HFF-Myc (cell line): ENCODE measurements at regions not wholly inside any gene's neighbourhood (a gene's known extent, or its start where the extent isn't known, plus 50 kb on each side); places are given as distances from the start of the nearest gene placed in this dataset.

Experiments used
- DNase-seq: peaks from one replicate; pipeline ENCODE4 v3.0.0-alpha.2; 2011; ENCODE audit warnings: low read depth; ENCODE audit errors: extremely low read depth
- H3K4me3 ChIP-seq: replicated peaks from 2 replicates; pipeline ENCODE4 v1.5.1; 2011; ENCODE audit warnings: low read depth, mild to moderate bottlenecking, control low read depth, low read length
- TF ChIP-seq, protein P1 (sequence below): IDR thresholded peaks from 2 replicates; pipeline ENCODE4 v1.5.1; 2012; ENCODE audit warnings: mild to moderate bottlenecking, low read depth, low read length, control low read depth; ENCODE audit errors: missing control alignments

DNA sequence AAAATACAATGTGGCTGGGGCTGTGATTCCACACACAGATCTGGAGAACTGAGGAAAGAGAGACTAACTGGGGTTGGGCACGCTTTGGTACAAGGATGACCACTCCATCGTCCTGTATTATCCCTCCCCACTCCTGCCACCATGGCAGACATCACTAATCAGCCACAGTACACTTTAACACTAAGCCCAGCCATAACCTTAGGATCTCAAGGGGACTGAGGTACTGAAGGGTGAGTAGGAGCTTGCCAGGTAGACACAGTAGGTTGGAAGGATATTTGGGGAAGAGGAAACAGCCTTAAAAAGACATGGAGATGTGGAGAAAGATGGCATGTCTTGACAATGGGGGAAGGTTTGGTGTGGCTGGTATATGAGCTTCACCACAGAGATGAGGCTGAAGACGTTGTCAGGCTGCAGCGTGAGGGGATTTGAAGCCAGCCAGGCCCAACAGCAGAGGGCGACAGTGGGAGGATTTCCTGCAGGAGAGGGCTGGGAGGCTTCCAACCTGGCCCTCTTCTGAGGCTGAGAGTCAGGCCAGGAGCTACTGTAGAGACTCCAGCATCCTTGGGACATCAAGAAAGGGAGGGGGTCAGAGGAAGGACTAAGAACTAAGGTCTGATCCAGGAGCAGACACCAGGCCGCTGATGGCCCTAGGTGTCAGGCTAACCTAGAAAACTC is 58.6 kb upstream of the COL13A1 start:
- H3K4me3 ChIP-seq: no peak overlapping the region
- TF ChIP-seq, protein P1, sequence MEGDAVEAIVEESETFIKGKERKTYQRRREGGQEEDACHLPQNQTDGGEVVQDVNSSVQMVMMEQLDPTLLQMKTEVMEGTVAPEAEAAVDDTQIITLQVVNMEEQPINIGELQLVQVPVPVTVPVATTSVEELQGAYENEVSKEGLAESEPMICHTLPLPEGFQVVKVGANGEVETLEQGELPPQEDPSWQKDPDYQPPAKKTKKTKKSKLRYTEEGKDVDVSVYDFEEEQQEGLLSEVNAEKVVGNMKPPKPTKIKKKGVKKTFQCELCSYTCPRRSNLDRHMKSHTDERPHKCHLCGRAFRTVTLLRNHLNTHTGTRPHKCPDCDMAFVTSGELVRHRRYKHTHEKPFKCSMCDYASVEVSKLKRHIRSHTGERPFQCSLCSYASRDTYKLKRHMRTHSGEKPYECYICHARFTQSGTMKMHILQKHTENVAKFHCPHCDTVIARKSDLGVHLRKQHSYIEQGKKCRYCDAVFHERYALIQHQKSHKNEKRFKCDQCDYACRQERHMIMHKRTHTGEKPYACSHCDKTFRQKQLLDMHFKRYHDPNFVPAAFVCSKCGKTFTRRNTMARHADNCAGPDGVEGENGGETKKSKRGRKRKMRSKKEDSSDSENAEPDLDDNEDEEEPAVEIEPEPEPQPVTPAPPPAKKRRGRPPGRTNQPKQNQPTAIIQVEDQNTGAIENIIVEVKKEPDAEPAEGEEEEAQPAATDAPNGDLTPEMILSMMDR: peak; percentile 69
- DNase-seq: no peak

DNA sequence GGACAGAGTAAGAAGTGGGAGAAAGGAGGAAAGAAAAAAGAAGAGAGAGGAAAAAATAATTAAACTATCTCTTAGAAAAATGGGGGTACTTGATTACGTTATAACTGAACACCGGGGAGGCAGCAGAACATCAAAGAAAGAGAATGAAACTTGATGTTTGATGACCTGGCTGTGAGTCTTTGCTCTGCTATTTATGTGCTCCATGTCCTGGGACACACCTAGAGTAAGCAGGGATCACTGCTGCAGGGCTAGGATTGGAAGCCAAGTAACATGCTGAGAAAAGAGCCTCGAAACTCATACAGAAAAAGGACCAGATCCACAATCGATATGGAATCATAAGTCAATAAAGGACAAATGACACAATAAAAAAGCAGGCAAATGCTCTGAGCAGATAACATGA is 56.7 kb upstream of the COL13A1 start:
- TF ChIP-seq, protein P1: no peak
- H3K4me3 ChIP-seq: no peak overlapping the region
- DNase-seq: no peak

DNA sequence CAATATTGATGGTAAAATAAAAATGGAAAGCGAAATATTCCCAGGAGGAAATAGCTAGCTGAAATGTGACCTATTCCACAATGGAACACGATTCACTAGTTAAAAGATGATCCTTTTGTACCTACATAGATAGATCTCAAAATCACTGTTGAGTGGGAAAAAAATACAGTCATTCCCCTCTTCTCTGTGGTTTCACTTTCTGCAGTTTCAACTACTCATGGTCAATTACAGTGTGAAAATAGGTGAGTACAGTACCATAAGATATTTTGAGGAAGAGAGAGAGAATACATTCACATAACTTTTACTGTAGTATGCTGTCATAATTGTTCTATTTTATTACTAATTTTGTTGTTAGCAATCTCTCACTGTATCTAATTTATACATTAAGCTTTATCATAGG is 56.0 kb upstream of the COL13A1 start:
- H3K4me3 ChIP-seq: no peak overlapping the region
- TF ChIP-seq, protein P1: no peak

DNA sequence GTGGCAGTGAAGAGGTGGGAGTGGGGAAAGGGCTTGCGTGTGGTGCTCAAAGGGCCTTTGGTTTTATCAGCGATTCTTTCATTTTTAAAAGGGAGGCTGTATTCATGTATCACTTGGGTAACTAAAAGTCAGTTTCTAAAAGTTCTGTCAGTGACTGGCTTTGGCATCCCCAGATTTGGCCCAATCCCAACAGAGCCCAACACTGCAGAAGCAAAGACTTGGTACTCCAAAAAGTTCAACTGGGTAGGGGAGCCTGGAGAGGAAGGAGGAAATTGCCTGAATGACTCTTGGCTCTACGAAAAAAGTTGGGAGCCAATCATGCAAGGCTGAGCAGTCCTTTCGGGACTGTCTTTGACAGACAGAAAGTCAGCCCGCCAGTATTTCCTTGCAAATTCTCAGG is 54.5 kb upstream of the COL13A1 start:
- TF ChIP-seq, protein P1: no peak
- no peak for DNase-seq

More for the DNA sequence above, 56.0 kb upstream of the COL13A1 start:
- no peak for DNase-seq

DNA sequence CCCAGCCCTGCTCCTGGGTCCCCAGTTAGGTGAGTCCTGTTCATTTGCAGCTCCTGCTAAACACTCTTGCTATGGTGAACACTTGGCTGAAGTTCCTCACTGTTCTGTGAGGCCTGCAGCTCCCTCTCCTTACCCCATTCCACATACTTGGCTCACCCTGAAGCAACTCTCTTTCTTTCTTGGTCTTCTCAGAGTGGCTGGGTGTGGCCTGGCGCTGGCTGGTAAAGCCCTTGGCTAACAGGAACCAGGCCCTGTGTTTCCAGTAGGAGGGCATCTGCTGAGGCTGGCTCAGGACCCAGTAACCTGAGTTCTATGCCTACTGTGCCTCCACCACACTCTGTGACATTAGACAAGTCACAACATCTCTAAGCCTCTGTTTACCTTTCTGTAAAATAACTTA is 53.1 kb upstream of the COL13A1 start:
- no peak for DNase-seq
- TF ChIP-seq, protein P1: no peak
- no peak overlapping the region for H3K4me3 ChIP-seq

More for the DNA sequence above, 54.5 kb upstream of the COL13A1 start:
- H3K4me3 ChIP-seq: no peak overlapping the region

DNA sequence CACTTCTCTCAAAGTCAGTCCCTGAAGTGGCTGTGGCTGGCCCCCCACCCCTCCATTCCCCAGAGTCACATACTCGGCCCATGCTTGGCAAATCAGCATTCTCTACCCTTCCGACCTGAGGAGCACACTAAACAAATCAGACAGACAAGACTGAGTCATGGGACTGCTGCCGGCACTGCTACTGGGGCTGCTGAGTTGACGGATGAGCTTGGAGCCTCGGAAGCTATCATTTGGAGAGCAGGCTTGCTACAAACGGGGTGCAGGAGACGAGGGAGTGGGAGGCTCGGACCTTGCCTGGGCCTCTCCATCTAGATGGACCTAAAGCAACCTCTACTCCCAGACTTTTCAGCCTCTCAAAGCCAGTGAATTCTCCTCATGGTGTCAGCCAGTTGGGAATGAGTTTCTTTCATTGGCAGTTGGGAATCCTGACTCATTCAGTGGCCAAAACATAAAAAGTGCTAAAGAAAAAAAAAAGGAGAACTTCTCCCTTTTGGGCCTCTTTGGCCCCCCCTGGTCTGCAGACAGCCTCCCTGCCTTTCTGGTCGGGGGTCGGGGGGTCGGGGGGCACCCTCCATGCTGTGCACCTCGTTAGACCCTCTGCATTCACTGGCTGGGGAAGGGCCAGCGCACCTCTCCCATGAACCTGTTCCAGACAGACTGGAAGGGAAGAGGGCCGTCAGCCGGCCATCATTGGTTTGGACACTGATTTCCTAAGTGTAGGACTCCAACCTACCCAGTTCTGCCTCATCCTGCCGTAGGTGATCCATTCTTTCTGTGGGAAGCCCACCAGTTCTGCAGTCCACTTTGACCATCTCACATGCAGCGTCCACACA is 52.3 kb upstream of the COL13A1 start:
- no peak overlapping the region for H3K4me3 ChIP-seq
- TF ChIP-seq, protein P1: no peak
- no peak for DNase-seq
